ENCODE measurements at regions not wholly inside any gene's neighbourhood (a gene's known extent, or its start where the extent isn't known, plus 50 kb on each side); places are given as distances from the start of the nearest gene placed in this dataset.

GRCh38 chr9:107881626-107882300, 392.2 kb upstream of the KLF4 start:
- TF ChIP-seq, protein P1, sequence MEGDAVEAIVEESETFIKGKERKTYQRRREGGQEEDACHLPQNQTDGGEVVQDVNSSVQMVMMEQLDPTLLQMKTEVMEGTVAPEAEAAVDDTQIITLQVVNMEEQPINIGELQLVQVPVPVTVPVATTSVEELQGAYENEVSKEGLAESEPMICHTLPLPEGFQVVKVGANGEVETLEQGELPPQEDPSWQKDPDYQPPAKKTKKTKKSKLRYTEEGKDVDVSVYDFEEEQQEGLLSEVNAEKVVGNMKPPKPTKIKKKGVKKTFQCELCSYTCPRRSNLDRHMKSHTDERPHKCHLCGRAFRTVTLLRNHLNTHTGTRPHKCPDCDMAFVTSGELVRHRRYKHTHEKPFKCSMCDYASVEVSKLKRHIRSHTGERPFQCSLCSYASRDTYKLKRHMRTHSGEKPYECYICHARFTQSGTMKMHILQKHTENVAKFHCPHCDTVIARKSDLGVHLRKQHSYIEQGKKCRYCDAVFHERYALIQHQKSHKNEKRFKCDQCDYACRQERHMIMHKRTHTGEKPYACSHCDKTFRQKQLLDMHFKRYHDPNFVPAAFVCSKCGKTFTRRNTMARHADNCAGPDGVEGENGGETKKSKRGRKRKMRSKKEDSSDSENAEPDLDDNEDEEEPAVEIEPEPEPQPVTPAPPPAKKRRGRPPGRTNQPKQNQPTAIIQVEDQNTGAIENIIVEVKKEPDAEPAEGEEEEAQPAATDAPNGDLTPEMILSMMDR (conservative IDR thresholded peaks at IDR 0.05; ENCODE audit: low read length) = no peak
- H3K4me3 ChIP-seq (ENCODE audit: low read length) = no peak overlapping the region
- DNase-seq (ENCODE audit: low read depth) = no peak

DNA sequence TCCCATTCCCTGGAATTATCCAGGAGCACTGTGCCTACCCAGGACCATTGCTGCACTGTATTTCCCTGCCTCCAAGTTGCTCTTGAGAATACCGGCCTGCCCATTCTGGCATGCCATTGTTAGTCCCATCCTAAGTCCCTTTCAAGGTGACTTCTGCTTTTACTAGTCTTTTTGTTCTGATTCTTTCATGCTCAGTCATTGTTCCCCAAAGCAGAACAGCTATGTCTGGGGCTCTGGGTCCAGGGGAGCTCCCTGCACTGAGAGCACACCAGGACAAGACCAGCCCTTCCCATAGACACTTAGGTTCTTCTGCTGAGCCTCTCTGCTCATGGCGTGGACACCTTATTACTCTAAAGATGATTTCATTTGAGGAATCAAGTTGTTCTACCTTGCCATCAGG, 388.9 kb upstream of the KLF4 start:
- H3K4me3 ChIP-seq (ENCODE audit: low read length) = no peak overlapping the region
- TF ChIP-seq, protein P1 (conservative IDR thresholded peaks at IDR 0.05; ENCODE audit: low read length) = no peak
- DNase-seq (ENCODE audit: low read depth) = no peak

- TF ChIP-seq, protein P1 (conservative IDR thresholded peaks at IDR 0.05; ENCODE audit: low read length) = no peak
- DNase-seq (ENCODE audit: low read depth) = peak; percentile 68
These were observed 386.0 kb upstream of the KLF4 start for GRCh38 chr9:107875571-107875980.

GRCh38 chr9:107874591-107875369, 385.2 kb upstream of the KLF4 start:
- no peak overlapping the region for H3K4me3 ChIP-seq (ENCODE audit: low read length)
- DNase-seq (ENCODE audit: low read depth) = no peak
- TF ChIP-seq, protein P1 (conservative IDR thresholded peaks at IDR 0.05; ENCODE audit: low read length) = no peak

More at GRCh38 chr9:107875571-107875980, 386.0 kb upstream of the KLF4 start:
- H3K4me3 ChIP-seq (ENCODE audit: low read length) = no peak overlapping the region

GRCh38 chr9:107874137-107874536, 384.6 kb upstream of the KLF4 start:
- DNase-seq (ENCODE audit: low read depth) = no peak
- no peak overlapping the region for H3K4me3 ChIP-seq (ENCODE audit: low read length)
- TF ChIP-seq, protein P1 (conservative IDR thresholded peaks at IDR 0.05; ENCODE audit: low read length) = no peak

- no peak for DNase-seq (ENCODE audit: low read depth)
- H3K4me3 ChIP-seq (ENCODE audit: low read length) = no peak overlapping the region
- TF ChIP-seq, protein P1 (conservative IDR thresholded peaks at IDR 0.05; ENCODE audit: low read length) = no peak
These were observed 383.1 kb upstream of the KLF4 start for GRCh38 chr9:107872457-107873192.

All from AG10803 (cell line).